22Rv1 (cell line): ENCODE measurements at regions not wholly inside any gene's neighbourhood (a gene's known extent, or its start where the extent isn't known, plus 50 kb on each side); places are given as distances from the start of the nearest gene placed in this dataset.
"Not testable (repeated sequence)": the region's sequence is repeated elsewhere in the genome, so short reads cannot be mapped to it uniquely, and the experiment has no call there.

Source experiments
- H3K27ac ChIP-seq: fragments of 450-650 bp; 2 replicates; pipeline ENCODE4 v1.5.1; 2017
- ZFX ChIP-seq: fragments of 450-650 bp; IDR thresholded peaks from 2 replicates; pipeline ENCODE4 v1.6.1; 2017; ENCODE audit warnings: antibody characterized with exemption, borderline replicate concordance
- TF ChIP-seq, protein P1 (sequence below): fragments of 450-650 bp; IDR thresholded peaks from 2 replicates; pipeline ENCODE4 v1.5.1; 2017; ENCODE audit warnings: mild to moderate bottlenecking

DNA sequence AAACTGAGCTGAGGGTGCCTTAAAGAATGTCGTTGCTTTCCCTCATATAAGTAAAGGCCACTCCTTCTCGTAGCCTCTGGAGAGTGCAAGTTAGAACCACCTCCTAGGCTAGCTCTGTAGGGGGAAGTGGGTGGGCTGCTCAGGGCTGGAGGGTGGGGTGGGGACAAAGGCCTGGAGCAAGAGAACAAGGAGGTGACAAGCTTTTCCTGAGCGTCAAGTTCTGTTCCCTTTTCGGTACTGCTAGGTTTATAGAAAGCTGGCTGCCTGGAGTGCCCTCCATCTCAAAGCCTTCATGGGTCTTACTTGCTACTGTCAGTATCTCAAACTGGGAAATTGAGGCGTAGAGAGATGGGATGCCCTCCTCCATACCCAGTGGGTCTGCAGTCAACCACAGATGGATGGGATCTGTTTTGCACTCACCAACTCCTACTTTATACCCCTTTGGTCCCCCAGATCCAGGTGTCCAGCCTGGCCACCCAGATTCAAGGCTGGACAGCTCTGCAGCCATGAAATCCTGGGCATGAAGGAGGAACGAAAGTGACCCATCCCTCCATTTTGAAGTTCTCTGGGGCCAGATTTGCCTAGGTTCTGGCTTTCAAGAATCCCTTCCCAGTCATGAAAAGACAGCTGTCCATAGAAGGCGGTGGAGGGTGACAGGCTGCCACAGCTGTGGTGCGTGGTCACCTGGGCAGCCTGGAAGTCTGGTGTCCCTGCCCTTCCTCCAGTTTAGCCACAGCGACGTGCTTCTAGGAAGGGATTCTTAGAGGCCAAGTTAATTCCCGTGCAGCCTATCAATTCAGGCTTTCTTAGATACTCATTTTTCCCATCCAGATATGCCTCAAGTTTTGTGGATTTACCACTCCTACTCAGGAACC lies 117.8 kb downstream of the CRLF3 start:
- H3K27ac ChIP-seq: not testable (repeated sequence)

DNA sequence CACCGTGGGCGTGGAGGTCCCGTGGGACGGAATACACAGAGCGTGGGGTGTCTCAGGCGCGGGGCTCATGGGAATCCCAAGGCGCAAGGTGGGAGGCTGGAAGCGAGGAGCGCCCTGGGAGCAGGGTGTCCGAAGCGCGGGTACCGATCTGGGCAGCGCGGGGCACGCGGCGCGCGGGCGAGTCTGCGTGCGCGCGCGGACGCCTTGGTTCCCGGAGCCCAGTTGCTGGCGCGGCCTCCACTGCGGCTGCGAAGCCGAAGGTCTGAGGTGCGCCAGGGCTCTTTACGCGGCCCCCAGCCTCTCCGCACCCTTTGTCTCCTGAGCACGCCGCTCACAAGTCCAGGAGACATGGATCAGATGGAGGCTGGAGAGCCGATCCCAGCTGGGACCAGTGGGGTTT lies 118.5 kb downstream of the CRLF3 start:
- H3K27ac ChIP-seq: not testable (repeated sequence)

DNA sequence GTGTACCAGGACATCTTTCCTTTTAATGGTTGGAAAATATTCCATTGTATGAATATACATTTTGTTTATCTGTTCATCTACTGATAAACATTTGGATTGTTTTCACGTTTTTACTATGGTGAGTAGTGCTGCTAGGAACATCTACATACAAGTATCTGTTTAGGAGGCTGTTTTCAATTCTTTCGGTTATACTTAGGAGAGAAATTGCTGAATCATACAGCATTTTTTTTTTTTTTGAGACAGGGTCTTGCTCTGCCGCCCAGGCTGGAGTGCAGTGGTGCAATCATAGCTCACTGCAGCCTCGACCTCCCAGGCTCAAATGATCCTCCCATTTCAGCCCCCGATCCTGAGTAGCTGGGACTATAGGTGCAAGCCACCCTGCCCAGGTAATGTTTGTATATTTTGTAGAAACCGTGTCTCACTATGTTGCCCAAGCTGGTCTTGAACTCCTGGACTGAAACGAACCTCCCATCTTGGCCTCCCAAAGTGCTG lies 122.9 kb downstream of the CRLF3 start:
- peak overlapping the region; percentile 51; the same call in 1 of the 2 replicates for H3K27ac ChIP-seq
- no peak for TF ChIP-seq ZFX
- TF ChIP-seq, protein P1, sequence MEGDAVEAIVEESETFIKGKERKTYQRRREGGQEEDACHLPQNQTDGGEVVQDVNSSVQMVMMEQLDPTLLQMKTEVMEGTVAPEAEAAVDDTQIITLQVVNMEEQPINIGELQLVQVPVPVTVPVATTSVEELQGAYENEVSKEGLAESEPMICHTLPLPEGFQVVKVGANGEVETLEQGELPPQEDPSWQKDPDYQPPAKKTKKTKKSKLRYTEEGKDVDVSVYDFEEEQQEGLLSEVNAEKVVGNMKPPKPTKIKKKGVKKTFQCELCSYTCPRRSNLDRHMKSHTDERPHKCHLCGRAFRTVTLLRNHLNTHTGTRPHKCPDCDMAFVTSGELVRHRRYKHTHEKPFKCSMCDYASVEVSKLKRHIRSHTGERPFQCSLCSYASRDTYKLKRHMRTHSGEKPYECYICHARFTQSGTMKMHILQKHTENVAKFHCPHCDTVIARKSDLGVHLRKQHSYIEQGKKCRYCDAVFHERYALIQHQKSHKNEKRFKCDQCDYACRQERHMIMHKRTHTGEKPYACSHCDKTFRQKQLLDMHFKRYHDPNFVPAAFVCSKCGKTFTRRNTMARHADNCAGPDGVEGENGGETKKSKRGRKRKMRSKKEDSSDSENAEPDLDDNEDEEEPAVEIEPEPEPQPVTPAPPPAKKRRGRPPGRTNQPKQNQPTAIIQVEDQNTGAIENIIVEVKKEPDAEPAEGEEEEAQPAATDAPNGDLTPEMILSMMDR: no peak

DNA sequence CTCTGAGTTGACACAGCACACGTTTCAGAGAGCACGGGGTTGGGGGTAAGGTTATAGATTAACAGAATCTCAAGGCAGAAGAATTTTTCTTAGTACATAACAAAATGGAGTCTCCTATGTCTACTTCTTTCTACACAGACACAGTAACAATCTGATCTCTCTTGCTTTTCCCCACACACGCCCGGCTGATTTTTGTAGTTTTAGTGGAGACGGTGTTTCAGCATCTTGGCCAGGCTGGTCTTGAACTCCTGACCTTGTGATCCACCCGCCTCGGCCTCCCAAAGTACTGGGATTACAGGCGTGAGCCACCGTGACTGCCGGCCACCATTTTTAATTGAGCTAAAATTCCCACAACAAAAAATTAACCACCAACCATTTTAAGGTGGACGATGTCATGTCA lies 123.7 kb downstream of the CRLF3 start:
- peak overlapping the region; percentile 51; the same call in 1 of the 2 replicates for H3K27ac ChIP-seq

DNA sequence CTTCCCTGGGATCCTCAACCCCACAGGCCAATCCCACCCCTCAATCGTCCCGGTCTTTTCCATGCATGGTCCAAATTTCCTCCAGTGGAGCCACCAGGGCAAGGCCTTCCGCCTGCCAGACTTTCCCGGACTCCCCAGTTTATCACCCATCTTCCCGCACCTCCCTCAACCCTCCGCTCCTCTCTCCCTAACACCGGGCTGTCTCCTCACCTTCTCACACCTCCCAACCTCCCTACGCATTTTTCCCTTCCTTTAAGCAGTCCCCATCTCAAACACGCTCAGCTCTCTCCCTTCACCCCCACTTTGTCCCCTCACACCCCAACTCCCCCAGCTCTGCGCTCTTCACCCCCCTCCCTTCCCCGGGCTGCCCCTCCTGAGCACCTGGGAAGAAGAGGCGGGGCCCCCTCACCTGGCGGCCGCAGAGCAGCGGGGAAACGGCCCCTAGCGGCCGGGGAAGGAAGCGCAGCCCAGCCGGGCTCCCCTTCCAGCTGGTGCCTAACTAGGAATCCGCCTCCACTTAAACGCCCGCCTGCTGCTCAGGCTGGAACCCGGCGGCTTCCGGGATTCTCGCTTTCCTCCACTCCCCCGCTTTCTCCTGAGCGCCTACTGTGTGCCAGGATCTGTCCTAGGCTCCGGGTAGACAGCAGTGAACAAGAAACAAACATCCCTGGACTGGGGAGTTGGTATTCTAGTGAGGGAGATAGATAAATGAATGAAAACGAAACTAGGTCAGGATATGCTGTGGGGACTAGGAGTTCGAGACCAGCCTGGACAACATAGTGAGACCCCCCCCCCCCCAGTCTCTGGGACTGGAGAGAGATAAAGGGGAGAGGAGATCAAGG lies 126.7 kb downstream of the CRLF3 start:
- H3K27ac ChIP-seq: not testable (repeated sequence)
- TF ChIP-seq, protein P1: peak; percentile 95

DNA sequence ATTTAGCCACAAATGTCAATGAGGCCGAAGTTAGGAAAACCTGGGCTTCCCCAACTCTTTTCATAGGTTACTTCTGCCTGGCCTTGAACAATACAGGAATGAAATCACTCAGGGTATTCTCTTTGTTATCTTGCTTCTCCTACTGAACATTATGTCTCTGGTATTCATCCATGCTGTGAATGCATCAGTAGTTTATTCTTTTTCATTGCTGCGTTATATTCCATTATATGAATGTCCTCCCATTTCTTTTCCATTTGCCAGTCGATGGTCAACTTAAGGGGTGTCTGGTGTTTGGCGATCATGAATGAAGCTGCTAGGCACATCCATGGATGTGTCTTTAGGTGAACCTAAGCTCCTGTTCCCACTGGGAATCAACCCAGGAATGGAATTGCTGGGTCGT lies 128.3 kb downstream of the CRLF3 start:
- H3K27ac ChIP-seq: no peak overlapping the region
- TF ChIP-seq, protein P1: no peak
- TF ChIP-seq ZFX: no peak

DNA sequence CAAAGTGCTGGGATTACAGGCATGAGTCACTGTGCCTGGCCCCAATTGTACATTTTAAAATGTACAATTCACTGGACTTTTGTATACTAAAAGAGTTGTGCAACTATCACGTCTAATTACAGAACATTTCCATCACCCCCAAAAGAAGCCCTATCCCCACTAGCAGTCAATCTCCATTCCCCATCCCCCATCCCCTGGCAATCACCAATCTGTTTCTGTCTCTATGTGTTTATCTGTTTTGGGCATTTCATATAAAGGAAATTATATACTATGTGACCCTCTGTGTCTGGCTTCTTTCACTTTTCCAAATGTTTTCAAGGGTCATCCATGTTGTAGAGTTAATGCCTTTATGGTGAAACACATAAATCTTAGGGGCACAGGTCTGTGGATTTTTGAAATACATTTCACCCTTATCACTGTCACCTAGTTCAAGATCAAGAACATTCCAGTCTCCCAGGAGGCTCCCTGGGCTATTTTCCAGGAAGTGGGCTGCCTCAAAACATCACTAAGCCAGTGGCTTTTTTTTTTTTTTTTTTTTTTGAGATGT lies 129.2 kb downstream of the CRLF3 start:
- H3K27ac ChIP-seq: not testable (repeated sequence)

DNA sequence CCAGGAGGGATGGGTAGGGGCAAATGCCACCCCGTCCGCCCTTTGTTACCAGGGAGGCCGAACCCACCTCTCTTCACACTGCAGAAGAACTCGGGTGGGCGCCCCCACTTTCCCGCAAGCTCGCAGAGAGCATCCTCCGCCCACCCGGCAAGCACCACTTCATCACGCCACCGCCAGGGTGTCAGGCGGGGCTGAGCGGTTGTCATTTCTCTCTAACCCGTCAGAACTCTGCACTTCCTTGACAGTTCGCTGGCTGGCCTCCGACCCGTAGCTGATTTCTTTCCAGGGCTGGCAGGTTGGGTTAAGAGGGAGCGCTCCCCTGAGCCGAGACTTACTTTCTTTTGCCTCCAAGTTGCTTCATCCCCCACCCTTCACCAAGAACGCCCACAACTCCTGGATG lies 130.7 kb downstream of the CRLF3 start:
- TF ChIP-seq, protein P1: peak; percentile 50

DNA sequence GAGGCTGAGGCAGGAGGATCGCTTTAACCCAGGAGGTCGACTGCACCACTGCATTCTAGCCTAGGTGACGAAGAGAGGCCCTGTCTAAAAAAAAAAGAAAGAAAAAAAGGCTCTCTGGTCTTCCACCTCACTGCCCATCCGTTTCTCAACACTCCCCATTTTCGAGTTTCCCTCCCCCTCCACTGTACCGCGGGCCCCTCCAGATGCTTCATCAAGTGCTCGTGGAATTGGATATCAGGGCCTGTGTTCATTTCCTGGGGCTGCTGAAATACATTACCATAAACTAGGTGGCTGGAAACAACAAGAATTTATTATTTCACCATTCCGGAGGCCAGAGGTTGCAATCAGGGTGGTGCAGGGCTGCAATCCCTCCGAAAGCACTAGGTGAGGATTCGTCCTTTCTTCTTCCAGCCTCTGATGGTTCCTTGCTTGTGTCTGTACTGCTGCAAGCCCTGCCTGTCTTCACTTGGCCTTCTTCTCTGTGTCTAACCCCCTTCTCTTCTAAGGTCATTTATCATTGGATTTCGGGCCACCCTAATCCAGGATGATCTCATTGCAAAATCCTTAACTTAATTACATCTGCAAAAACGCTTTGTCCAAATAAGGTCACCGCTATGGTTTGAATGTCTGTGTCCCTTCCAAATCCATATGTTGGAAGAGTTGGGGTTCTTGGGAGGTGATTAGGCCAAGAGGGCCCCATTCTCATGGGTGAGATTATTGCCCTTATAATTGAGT lies 135.1 kb downstream of the CRLF3 start:
- H3K27ac ChIP-seq: not testable (repeated sequence)

More for the DNA sequence above, 130.7 kb downstream of the CRLF3 start:
- not testable (repeated sequence) for H3K27ac ChIP-seq

DNA sequence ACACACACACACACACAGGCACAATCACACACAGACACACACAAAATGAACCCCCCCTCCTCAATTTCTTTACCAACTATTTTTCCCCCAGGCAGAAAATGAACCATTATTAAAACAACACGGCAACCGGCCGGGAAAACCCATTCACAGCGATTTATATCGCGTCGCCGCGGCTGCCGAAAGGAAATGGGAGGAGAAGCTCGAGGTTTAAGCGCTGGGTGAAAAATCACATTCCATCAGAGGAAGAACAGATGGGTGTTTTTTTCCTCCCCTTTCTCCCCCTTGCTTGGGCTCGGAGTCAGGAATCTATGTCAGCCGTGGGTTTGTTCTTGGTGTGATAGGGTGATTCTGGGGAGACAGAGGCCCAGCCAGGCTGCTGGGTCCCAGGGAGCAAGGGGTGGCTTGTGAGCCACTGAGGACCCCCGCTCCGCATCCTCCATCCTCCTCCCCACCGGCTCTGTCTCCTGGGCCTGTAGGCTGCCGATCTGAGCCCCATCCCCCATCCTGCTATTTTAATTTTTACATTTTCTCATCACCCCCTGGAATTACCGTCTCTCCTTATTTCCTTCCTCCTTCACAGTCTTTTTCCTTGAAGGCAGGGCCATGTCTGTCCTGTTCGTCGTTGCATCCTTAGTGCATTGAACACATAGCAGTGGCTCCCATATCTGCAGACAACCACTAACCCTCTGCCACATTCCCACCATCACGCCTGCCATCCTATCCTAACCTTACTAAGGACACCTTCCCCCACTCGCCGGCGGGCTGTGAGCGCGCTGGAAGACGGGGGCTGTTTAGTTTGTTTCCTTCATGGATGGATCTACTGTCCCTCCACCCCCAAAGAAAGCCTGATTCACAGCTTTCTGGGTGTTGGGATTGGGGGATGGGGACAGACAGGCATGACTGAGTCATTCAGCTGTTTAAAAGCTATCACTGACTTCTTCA lies 137.7 kb downstream of the CRLF3 start:
- H3K27ac ChIP-seq: not testable (repeated sequence)

DNA sequence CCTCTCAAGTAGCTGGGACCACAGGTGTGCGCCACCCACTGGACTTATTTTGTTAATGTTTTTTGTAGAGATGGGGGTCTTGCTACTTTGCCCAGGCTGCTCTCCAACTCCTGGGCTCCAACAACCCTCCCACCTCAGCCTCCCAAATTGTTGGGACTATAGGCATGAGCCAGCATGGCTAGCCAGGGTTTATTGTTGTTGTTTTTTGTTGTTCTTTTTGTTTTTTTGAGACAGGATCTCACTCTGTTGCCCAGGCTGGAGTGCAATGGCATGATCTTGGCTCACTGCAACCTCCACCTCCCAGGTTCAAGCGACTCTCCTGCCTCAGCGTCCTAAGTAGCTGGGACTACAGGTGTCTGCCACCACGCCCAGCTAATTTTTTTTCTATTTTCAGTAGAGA lies 142.2 kb downstream of the CRLF3 start:
- H3K27ac ChIP-seq: not testable (repeated sequence)

DNA sequence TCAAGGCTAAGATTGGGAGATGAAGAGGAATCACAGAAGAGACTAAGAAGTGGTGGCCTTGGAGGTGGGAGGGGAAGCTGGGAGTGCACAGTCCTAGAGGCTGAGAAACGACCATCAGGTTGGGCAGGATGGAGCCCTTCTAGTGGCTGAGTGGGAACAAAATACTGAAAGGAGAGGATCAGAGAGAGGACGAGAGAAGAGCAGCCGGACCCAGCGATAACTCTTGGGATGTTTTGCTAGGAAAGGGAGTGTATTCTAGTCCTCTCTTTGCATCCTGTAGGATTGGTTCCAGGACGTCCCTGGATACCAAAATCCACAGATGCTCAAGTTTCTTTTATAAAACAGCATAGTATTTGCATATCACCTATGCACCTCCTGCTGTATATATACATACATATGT lies 143.8 kb downstream of the CRLF3 start:
- H3K27ac ChIP-seq: not testable (repeated sequence)
